Daoy (cell line): ENCODE measurements at regions not wholly inside any gene's neighbourhood (a gene's known extent, or its start where the extent isn't known, plus 50 kb on each side); places are given as distances from the start of the nearest gene placed in this dataset.
"Not testable (repeated sequence)": the region's sequence is repeated elsewhere in the genome, so short reads cannot be mapped to it uniquely, and the experiment has no call there.

Experiments used
- DNase-seq: peaks from one replicate; pipeline ENCODE4 v3.0.0-alpha.2; 2015; ENCODE audit warnings: low read depth

GRCh38 chr1:55876276-55877060 is 661.3 kb upstream of the USP24 start:
- DNase-seq: no peak

DNA sequence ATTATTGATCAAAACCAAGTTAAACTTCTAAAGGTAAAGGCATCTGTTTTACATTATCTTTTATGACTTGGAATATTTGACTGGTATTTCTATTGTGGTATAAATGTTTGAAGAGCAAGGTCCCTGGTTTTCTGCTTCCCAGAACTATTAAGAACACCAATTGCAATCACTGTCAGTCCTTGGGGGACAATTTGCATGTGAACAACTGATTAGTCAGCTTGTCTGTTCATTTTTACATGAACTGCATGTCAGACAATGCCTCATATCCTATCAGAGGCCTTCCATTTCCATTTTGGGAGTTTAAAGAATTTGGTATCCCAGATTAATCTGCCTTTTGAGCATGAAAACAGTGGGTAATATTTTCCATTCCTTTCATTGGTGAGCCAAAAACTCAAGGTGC is 654.9 kb upstream of the USP24 start:
- DNase-seq: no peak

GRCh38 chr1:55869065-55869464 is 653.9 kb upstream of the USP24 start:
- no peak for DNase-seq

GRCh38 chr1:55868026-55868425 is 652.9 kb upstream of the USP24 start:
- no peak for DNase-seq

DNA sequence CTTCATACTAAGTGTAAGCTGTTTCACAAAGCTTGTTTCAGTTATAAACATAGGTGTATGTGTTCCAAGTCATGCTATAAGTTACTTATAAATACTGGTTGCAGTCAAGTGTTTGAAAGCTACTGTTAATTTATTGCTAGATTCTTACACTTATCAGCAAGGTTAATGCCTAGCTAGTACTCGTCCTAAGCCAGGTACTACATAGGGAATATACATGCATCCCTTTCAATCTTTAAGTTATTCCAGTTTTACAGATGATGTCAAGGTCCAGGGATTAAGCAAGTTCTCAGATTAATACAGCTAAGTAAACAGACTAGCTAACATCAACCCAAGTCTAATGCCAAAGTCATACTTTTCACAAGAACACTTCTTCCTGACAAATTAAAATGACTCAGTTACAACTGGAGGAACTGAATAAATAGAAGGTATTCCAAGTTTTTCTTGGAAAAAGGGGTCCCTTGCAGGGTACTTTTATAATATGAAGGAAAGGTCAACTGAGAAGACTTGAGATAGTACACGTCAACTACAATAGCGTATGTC is 652.2 kb upstream of the USP24 start:
- DNase-seq: no peak

DNA sequence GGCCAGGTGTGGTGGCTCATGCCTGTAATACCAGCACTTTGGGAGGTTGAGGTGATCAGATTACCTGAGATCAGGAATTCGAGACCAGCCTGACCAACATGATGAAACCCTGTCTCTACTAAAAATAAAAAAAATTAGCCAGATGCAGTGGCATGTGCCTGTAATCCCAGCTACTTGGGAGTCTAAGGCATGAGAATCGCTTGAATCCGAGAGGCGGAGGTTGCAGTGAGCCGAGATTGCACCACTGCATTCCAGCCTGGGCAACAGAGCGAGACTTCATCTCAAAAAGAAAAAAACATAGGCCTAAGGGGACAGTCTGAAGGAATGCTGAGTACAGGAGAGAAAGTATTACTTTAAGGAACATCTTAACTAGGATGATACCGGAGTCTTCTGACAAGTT is 650.6 kb upstream of the USP24 start:
- not testable (repeated sequence) for DNase-seq

GRCh38 chr1:55864251-55864650 is 649.1 kb upstream of the USP24 start:
- DNase-seq: no peak

DNA sequence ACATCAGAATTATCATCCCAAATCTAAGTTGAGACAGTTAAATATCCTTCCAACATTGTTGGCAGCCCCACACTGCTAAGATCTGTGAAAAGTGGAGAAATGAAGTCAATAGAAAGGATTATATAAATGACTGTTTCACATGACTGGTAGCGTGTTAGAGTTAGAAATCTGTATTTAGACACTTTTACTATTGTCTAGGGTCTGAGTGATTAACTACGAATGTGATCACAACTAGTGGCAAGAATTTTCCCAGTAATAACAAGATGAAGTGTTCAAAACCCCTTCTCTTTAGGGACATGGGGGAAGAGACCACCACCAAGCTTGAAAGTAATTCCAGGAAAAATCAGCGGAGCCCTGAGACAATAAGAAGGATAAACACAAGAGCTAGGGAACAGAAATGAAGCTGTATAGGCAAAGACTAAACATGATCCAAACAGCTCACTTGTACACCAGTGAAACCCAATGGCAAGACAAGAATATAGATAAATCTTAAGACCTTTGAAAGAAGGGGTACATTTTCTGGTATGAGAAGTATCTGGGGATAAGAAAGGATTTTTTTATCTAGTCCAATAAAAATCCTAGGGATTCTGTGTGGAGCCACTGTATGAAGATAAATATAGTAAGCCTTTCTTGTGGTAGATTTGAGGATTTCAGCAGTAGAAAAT is 646.6 kb upstream of the USP24 start:
- DNase-seq: no peak

- DNase-seq: no peak
Observed at GRCh38 chr1:55860798-55861519, 645.8 kb upstream of the USP24 start.

DNA sequence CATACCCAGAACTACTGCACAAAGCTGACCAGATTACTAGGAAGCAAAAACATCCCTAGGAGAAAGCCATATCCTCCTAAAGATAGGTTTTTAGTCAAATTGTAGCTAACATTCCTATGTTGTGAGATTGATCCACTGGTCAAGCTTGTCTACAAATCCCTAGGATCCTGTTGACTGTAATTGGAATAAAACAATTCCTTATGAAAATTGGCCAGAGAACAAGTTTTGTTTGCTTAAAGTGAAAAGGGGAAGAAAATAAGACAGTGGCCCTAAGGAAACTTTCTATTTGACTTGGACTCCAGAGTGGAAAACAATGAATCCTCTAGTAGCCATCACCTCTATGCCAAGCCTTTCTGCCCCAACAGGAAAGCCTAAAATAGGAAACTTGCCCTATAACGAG is 645.2 kb upstream of the USP24 start:
- no peak for DNase-seq

- no peak for DNase-seq
Observed at GRCh38 chr1:55854911-55855310, 639.7 kb upstream of the USP24 start.

DNA sequence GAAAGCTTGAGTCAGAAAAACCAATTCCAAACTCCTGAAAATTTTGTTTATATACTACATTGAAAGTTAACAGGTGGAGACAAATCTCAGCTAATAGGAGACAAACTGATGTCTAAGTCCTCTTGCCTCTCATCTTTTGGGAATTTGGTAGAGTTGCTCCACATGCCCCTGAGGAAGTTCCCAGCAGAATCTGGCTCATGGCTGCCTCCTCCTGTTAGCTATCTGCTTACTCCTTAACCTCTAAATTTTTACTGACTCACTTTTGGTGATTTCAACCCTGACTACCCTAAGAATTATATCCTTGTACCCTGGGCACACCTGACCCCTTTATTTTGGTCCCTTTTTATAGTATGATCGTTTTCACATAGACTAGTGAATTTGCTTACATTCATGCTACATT is 633.7 kb upstream of the USP24 start:
- no peak for DNase-seq

- DNase-seq: no peak
Observed at GRCh38 chr1:55846051-55846450, 630.9 kb upstream of the USP24 start.

GRCh38 chr1:55844322-55844721 is 629.2 kb upstream of the USP24 start:
- DNase-seq: no peak

- DNase-seq: no peak
Observed at GRCh38 chr1:55839626-55840025, 624.5 kb upstream of the USP24 start.

DNA sequence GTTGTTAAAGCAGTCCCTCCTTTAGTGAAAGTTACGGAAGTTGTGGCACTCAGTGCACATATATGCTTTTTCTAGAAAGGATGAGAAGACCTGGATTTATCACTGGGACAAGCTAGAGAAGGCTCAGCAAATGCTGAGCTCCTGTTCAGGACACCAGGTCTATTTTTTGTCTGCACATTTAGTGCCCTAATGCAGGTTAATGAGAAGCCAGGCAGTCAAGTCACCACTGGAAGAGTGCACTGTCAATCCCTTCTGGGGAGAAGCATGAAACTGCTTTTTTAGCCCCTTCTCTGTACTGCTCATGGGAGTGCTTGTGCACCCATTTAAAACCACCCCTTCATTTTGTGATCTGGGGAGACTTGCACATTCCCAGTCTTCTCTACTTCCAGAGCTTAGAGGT is 624.1 kb upstream of the USP24 start:
- DNase-seq: no peak

DNA sequence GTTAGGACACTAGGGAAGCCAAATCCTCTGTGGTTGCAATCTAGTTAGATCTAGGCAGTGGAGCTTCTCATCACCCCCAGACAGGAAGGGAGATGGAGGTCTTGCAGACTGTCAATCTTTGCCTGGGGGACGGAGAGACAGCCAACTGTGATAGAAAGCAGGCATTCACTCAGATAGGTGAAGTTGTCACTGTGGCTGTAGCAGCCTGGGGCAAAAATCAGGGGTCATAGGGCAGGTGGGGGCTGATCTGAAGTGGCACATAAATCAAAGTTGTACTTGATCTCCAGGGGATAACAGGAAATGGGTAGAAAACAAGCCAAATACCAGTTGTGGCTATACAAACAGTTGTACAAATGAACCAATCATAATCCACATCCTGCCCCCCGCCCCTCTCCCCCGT is 620.9 kb upstream of the USP24 start:
- DNase-seq: no peak

DNA sequence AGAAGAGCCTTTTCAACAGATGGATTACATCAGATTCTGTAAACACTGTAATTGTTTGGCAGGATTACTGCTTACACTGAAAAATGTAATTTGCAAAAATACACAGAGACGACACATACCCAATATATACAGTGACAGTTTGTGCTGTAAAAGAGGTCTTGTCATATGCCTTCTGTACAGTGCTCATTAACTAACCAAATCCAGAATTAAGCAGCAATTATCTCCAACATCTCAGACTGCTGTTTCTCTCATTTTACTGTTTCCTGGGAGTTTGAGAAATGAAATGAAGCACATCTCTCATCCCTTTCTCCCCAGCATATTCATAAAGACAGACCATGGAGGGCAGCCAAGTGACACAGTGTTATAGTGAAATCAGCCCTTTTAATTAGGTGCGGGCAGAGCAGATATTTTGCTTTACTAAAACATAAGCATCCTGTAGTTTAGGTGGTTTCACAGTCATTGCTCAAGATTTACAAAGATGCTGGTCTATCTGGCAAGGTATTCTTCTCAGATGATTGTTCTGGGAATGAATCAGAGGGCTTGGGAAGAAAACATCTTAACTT is 618.4 kb upstream of the USP24 start:
- peak; percentile 5 for DNase-seq

GRCh38 chr1:55831759-55832158 is 616.6 kb upstream of the USP24 start:
- no peak for DNase-seq

DNA sequence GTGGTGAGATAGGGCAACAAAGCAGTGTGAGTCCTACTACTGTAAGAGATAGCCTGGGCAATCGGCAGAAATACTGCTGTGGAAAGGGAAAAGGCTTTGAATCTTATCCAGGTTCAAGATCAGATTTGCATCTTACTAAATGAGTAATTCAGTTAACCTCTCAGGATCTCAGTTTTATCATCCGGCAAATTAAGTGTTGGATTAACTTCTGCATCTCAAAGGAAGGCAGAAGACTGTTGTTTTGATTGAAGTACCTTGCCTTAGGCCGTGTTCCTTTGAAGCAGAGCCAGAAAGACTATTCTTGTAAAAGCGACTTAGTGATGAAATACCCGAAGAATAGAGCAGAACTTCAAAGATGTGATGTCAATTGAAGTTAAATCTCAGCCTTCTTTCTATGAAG is 612.9 kb upstream of the USP24 start:
- DNase-seq: no peak

GRCh38 chr1:55827350-55827749 is 612.2 kb upstream of the USP24 start:
- peak; percentile 50 for DNase-seq

- no peak for DNase-seq
Observed at GRCh38 chr1:55826381-55827080, 611.4 kb upstream of the USP24 start.
